ENCODE measurements at regions not wholly inside any gene's neighbourhood (a gene's known extent, or its start where the extent isn't known, plus 50 kb on each side); places are given as distances from the start of the nearest gene placed in this dataset.

DNA sequence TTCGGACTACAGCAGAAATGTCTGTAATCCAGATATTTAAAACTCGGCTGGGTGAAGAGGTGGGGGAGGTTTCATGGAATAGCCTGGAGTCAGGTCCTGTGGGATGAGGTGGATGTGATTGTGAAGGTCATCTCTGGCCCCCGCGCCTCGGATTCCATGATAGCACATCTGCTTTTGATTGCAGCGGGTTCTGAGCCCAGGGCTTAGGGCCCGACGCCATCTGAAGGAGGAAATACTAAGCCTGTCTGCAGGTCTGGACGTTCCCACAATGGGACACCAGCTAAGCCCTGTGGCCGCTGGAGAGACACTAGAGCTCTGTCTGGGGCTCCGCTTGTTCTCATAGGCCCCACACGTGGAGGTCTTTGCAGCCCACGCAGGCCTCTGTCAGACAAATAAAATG lies 328.7 kb downstream of the CXCL12 start:
- H3K27me3 Mint-ChIP-seq, result peaks cover 10% of the 10 kb centered on the region
- no peak for ATAC-seq
- CTCF ChIA-PET, result no interaction called here

DNA sequence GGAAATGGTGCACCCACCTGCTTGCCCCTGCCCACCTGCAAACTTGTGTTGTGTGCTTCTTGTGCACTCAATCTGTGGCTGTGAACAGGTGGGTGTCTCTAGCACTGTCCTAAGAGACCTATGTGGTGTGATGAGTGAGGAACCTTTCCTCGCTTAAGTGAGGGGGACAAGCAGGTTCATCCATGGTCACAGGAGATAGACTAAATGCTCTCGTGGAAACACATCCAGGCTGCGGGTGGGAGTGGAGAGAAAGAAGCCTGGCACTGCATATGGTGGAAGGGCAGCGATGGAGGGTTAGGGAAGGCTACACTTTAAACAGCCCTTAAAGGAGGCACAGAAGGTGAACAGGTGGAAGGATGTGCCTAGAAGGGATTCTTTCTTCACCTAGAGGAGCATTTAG lies 330.9 kb downstream of the CXCL12 start:
- no peak overlapping the region for H3K4me3 Mint-ChIP-seq
- H3K36me3 Mint-ChIP-seq, result no peaks in the 10 kb centered on the region
- H3K27me3 Mint-ChIP-seq, result peaks cover 9% of the 10 kb centered on the region
- no peaks in the 10 kb centered on the region for H3K4me1 Mint-ChIP-seq
- no peaks in the 10 kb centered on the region for H3K9me3 Mint-ChIP-seq (ENCODE audit: low read depth)
- CTCF ChIA-PET, result no interaction called here
- no peak overlapping the region for H3K27ac Mint-ChIP-seq
- ATAC-seq (no peak), DNase-seq (no peak)

More for the DNA sequence above, 328.7 kb downstream of the CXCL12 start:
- Mint-ChIP-seq H3K4me3 (no peak overlapping the region), H3K4me1 (no peaks in the 10 kb centered on the region), H3K9me3 (ENCODE audit: low read depth) (no peaks in the 10 kb centered on the region), H3K36me3 (no peaks in the 10 kb centered on the region), H3K27ac (no peak overlapping the region)
- DNase-seq, result no peak

DNA sequence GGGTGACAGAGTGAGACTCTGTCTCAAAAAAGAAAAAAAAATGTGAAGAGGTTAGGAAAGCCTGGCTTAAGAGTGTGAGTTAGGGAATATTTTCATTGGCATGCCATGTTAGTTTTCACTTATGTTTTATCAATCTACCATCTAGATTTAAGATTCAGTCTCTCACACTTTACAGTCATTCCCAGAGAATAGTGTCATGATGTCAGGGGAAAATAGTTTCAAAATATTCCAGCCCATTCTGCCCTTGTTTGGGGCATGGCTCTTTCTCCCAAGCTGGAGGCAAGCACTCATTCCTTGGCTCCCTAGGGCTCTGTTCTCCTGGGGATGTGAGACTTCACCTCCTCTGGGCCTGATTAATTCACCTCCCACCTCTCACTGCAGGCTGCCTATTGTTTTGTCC lies 331.5 kb downstream of the CXCL12 start:
- no peak overlapping the region for H3K27ac Mint-ChIP-seq
- peaks cover 8% of the 10 kb centered on the region for H3K27me3 Mint-ChIP-seq

DNA sequence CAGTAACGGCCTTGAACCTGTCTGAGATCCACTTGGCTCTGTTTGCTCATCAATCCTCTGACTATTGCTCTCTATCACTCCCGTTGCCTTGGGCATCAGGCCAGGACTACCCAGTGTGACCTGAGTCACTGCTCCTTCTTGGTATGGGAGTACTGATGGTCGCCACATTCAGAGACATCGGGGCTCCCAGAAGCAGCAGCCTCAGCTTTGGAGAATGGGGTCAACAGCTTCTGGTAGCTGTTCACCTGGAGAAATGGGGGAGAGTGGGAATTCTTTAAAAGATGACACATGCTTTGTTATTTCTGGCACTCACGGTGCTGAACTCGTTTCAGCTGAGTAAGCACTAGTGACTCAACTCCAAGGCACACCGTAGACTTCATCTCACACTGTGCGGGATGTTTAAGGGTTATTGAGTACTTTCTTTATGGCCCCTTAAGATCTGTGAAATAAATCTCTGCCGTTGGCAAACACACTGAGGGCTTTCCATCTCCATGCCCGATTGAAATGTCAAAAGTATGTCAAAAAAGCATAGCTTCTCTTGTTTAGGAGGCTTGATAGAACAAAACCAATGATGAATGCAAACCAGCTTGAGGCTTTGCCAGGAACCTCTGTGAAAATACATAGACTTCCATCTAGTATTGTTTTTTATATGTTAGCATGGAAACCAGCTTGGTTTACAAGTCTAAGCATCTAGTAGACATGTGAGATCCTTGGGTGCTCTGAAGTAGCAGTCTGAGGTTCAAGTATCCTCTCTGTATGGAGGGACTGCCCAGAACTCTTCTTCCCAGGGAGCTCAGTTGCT lies 333.1 kb downstream of the CXCL12 start:
- ATAC-seq (no peak), DNase-seq (no peak)
- no peak overlapping the region for H3K4me3 Mint-ChIP-seq
- peaks cover 19% of the 10 kb centered on the region for H3K27me3 Mint-ChIP-seq
- CTCF ChIA-PET, result no interaction called here
- no peaks in the 10 kb centered on the region for H3K9me3 Mint-ChIP-seq (ENCODE audit: low read depth)
- H3K4me1 Mint-ChIP-seq, result no peaks in the 10 kb centered on the region
- H3K27ac Mint-ChIP-seq, result no peak overlapping the region
- no peaks in the 10 kb centered on the region for H3K36me3 Mint-ChIP-seq

More for the DNA sequence above, 331.5 kb downstream of the CXCL12 start:
- H3K36me3 Mint-ChIP-seq, result no peaks in the 10 kb centered on the region
- H3K4me3 Mint-ChIP-seq, result no peak overlapping the region
- DNase-seq (no peak), ATAC-seq (no peak)
- no peaks in the 10 kb centered on the region for H3K9me3 Mint-ChIP-seq (ENCODE audit: low read depth)
- CTCF ChIA-PET, result no interaction called here
- no peaks in the 10 kb centered on the region for H3K4me1 Mint-ChIP-seq

DNA sequence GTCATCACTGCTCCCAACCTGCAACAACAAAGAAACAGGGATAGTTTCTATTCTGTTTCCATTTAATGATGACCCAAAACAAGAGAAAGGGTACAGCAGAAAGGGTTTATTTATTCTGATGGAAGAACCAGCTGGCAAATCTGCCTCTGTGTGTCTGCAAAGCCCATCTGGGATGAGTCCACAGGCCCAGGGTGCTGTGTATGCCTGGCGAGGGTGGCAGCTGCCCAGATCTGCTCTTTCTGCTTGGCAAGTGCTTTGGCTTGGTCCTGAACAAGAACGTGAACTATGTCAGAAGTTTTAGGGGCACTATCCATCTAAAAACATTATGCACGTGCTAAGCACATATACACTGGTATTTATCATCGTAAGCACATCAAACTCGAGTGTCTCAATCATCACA lies 333.8 kb downstream of the CXCL12 start:
- Mint-ChIP-seq H3K4me1 (no peaks in the 10 kb centered on the region), H3K27me3 (peaks cover 24% of the 10 kb centered on the region), H3K9me3 (ENCODE audit: low read depth) (no peaks in the 10 kb centered on the region), H3K4me3 (no peak overlapping the region), H3K27ac (no peak overlapping the region), H3K36me3 (no peaks in the 10 kb centered on the region)
- CTCF ChIA-PET, result no interaction called here
- ATAC-seq (no peak), DNase-seq (no peak)

DNA sequence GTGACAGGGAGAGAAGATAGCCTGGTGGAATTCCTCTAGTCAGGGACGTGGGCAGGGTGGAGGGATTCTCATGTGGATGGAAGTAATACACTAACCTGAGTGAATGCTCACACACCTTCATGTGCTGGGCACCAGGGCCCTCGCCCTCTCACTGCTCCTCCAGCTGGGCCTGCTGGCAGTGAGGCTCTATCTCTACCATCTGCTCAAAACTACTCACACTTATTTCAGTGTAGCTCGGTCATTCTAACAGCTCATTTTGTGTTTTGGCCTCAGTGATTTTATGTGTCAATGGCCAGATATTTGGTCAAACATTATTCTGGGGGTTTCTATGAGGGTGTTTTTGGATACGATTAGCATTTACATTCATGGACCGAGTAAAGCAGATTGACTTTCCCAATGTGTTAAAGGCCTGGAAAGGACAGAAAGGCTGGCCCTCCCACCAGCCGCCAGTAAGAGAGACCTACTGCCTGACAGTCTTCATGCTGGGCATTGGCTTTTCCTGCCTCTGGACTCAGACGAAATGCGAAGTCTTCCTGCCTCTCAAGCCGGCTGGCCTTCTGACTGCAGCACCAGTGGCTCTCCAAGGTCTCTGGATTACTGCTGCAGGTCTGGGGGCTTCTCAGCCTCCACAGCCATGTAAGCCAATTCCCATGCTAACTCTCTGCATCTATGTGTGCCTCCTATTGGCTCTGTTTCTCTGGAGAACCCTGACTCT lies 335.4 kb downstream of the CXCL12 start:
- H3K9me3 Mint-ChIP-seq (ENCODE audit: low read depth), result no peaks in the 10 kb centered on the region
- H3K36me3 Mint-ChIP-seq, result no peaks in the 10 kb centered on the region
- no peak overlapping the region for H3K27ac Mint-ChIP-seq
- H3K4me1 Mint-ChIP-seq, result no peaks in the 10 kb centered on the region
- DNase-seq (no peak), ATAC-seq (no peak)
- no peak overlapping the region for H3K4me3 Mint-ChIP-seq
- CTCF ChIA-PET, result no interaction called here
- H3K27me3 Mint-ChIP-seq, result peaks cover 30% of the 10 kb centered on the region

DNA sequence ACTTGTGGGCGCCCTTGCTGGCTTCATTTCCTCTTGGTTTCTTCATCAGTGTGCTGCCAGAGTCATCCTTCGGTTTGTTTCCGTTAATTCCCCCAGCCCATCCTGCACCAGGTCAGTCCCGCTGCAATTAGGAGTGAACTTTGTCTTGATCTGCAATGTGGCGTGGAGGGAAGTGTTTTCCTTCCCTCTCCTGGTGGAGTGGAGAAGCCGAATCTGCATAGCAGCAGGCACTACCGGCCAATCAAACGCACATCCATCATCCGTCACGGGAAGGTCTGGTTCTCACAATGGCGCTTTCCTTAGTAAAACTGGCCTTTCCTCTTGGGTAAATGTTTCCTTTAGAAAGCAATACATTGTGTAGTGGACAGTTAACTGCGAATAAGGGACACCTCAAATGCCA lies 337.5 kb downstream of the CXCL12 start:
- no peak for ATAC-seq
- H3K9me3 Mint-ChIP-seq (ENCODE audit: low read depth), result no peaks in the 10 kb centered on the region
- H3K27ac Mint-ChIP-seq, result no peak overlapping the region
- H3K4me1 Mint-ChIP-seq, result no peaks in the 10 kb centered on the region
- H3K36me3 Mint-ChIP-seq, result no peaks in the 10 kb centered on the region
- H3K4me3 Mint-ChIP-seq, result no peak overlapping the region
- DNase-seq, result no peak
- CTCF ChIA-PET, result no interaction called here
- H3K27me3 Mint-ChIP-seq, result peaks cover 28% of the 10 kb centered on the region

DNA sequence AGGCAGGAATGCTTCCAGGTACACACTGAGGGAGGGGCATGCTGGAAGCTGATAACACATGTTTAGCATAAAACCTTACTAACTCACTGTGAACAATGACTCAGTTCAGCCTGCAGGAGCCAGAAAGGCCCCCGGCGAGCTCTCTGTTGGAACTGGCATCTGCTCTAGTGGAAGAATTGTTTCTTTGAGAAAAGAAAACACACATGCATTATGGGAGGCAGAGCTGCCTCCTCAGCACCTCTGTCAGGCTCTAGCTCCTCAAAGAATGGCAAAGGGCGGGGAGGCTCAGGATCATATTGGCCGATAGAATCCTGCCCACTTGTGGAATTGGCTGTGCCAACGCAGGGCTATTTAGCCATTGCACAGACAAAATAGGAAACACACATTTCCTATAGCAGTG lies 338.3 kb downstream of the CXCL12 start:
- Mint-ChIP-seq H3K9me3 (ENCODE audit: low read depth) (no peaks in the 10 kb centered on the region), H3K4me1 (no peaks in the 10 kb centered on the region), H3K36me3 (no peaks in the 10 kb centered on the region), H3K27ac (no peak overlapping the region), H3K27me3 (peaks cover 26% of the 10 kb centered on the region), H3K4me3 (no peak overlapping the region)
- CTCF ChIA-PET, result no interaction called here
- no peak for DNase-seq
- ATAC-seq, result no peak

DNA sequence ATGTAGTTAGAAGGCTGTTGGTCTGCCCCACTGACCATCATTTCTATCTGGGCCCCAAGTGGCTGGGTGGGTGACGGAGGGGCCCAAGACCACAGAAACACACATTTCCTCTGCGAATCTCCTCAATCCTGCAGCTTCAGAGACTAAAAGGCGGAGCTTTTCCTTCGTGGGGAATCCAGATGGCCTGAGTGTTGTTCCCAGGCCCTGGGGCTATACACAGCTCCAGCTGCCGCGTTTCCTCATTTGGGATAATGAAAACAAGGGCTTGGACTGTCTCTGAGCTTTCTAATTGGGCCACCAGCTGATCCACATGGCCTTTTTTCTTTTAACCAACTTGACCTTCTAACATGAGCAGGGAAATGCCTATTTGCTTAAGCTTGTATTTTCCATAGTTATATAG lies 339.9 kb downstream of the CXCL12 start:
- DNase-seq, result no peak
- Mint-ChIP-seq H3K4me1 (no peaks in the 10 kb centered on the region), H3K27me3 (peaks cover 29% of the 10 kb centered on the region), H3K27ac (no peak overlapping the region), H3K9me3 (ENCODE audit: low read depth) (no peaks in the 10 kb centered on the region), H3K36me3 (no peaks in the 10 kb centered on the region), H3K4me3 (no peak overlapping the region)
- ATAC-seq, result no peak
- CTCF ChIA-PET, result no interaction called here

DNA sequence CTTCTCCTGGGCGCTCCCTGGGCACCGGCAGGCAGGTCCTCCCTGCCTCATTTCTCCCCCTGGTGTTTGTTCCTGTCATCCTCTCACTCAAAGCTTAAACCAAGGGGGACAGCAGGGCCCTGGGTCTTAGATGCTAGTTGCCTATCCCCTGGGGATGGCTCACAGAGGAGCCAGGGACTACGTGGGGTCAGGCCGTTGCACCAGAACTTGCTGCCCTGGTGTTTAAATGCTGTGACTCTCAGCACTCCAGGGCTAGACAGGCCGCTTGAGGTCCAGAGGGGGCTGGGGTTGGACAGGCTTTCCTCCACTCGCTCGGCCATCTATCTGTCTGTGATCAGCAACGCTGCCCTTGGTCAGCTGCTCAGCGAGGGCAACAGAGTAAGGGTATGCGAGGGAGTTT lies 340.3 kb downstream of the CXCL12 start:
- H3K4me3 Mint-ChIP-seq, result no peak overlapping the region
- H3K4me1 Mint-ChIP-seq, result no peaks in the 10 kb centered on the region
- CTCF ChIA-PET, result interaction anchor here (1.4 kb wide), 1 partner anchor 354 kb away, joined by 5 read pairs; no protein-coding TSS in a partner anchor
- H3K36me3 Mint-ChIP-seq, result no peaks in the 10 kb centered on the region
- no peaks in the 10 kb centered on the region for H3K9me3 Mint-ChIP-seq (ENCODE audit: low read depth)
- ATAC-seq, result no peak
- DNase-seq, result no peak
- H3K27me3 Mint-ChIP-seq, result peaks cover 29% of the 10 kb centered on the region
- no peak overlapping the region for H3K27ac Mint-ChIP-seq

DNA sequence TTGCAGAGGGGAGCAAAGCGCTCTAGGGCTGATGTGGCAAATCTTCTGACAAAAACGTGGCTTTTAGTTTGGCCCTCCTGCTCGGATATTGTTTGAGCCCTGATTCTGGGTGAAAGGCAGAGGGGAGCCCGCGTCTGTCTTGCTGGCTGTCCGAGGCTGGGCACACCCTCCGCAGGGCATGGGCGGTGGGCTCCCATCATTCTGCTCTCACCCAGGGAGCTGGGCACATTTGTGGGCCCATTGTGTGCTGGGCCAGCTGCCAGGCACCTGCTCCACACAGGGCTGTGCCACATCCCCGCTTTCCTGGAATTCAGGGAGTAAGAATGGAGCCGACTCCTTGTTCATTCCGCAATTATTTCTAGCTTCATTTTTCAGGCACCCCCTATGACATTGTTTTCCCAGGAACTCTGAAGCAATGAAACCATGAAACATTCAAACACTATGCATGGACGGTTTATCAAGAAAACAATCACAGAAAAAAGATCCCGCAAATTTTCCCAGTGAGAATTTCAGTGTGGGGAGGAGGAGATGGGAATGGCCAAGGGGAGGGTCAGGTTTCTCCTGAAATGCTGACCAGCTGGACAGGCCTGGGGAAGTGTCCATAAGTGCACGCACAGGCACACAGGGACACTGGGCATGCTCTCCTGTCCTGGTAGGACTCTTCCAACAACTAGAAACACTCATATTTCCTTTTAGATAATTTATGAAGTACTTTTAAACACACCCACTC lies 341.1 kb downstream of the CXCL12 start:
- ATAC-seq (no peak), DNase-seq (no peak)
- H3K4me3 Mint-ChIP-seq, result no peak overlapping the region
- CTCF ChIA-PET, result interaction anchor here (1.4 kb wide), 1 partner anchor 353 kb away, joined by 5 read pairs; no protein-coding TSS in a partner anchor
- H3K27me3 Mint-ChIP-seq, result peaks cover 25% of the 10 kb centered on the region
- no peak overlapping the region for H3K27ac Mint-ChIP-seq
- H3K4me1 Mint-ChIP-seq, result no peaks in the 10 kb centered on the region
- no peaks in the 10 kb centered on the region for H3K9me3 Mint-ChIP-seq (ENCODE audit: low read depth)
- no peaks in the 10 kb centered on the region for H3K36me3 Mint-ChIP-seq

DNA sequence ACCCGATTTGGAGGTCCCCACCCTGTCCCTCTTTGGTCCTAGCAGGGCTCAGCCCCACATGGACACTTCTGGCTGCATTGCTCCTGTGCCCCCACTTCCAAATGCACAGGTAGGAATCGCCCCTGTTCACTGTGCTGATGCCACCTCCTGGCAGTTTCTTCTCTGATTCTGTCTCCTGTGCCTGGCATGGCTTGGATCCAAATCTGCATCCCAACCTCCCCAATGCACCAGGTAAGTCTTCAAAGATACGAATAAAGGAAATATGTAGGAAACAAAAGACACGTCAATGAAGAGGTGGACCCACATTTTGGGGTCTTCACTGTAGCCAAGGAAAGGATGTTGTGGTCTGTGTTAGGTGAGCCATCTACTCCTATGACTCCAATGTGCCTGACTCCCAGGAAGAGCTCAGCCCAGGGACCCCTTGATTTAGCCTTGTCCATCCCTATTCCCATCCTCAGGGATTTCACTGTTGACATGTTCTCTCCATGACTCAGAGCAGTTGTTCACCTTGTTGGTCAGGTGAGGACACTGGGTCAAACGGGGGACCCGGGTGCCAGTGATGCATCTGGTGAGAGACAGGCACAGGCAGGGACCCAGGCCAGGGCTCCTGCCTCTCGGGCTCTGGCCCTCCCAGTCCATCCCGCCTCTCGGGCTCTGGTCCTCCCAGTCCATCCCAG lies 341.8 kb downstream of the CXCL12 start:
- Mint-ChIP-seq H3K4me3 (no peak overlapping the region), H3K27me3 (peaks cover 24% of the 10 kb centered on the region), H3K27ac (no peak overlapping the region), H3K36me3 (no peaks in the 10 kb centered on the region), H3K4me1 (no peaks in the 10 kb centered on the region), H3K9me3 (ENCODE audit: low read depth) (no peaks in the 10 kb centered on the region)
- ATAC-seq (no peak), DNase-seq (no peak)
- CTCF ChIA-PET, result interaction anchor here (1.4 kb wide), 1 partner anchor 353 kb away, joined by 5 read pairs; no protein-coding TSS in a partner anchor

DNA sequence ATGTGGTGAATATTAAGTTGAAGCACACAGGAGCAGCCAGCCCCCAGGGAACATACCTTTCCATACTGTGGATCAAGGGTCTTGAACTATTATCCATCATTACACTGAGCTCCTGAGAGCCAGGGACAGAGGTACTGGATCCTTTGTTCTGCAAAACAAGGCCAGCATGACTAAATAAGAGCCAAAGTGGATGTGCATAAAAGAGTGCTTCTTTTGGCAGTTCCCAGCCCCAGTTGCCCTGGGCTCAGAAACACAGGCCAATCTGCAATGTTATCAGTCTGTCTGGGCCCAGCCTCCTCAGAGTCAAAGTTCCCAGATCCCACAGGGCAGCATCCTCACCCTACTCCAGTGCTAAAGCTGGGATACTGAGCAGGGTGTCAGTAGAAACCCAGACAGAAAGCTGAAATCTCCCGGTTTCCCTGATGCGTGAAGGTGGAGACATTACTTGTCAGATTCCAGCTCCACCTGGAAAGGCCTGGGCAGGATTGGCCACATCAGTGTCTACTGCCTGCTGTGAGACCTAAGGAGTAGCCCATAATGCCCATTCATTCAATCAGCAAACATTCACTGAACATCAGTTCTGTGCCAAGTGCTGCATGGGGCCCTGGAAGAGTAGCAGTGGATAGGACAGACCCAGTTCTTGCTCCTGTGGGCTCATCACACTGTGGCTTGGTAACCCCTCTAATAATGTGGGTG lies 342.7 kb downstream of the CXCL12 start:
- CTCF ChIA-PET, result no interaction called here
- H3K4me3 Mint-ChIP-seq, result no peak overlapping the region
- no peak for DNase-seq
- H3K27me3 Mint-ChIP-seq, result peaks cover 15% of the 10 kb centered on the region
- H3K4me1 Mint-ChIP-seq, result no peaks in the 10 kb centered on the region
- H3K9me3 Mint-ChIP-seq (ENCODE audit: low read depth), result no peaks in the 10 kb centered on the region
- ATAC-seq, result no peak
- no peak overlapping the region for H3K27ac Mint-ChIP-seq
- no peaks in the 10 kb centered on the region for H3K36me3 Mint-ChIP-seq
